ENCODE measurements at regions not wholly inside any gene's neighbourhood (a gene's known extent, or its start where the extent isn't known, plus 50 kb on each side); places are given as distances from the start of the nearest gene placed in this dataset.

- TF ChIP-seq CTCF (IDR thresholded peaks at IDR 0.05; ENCODE audit: unreplicated experiment): peak; percentile 21
Measured at GRCh38 chr5:2299388-2300220, 416.9 kb upstream of the IRX4 start.

GRCh38 chr5:2298781-2299180 lies 416.1 kb upstream of the IRX4 start:
- TF ChIP-seq CTCF (IDR thresholded peaks at IDR 0.05; ENCODE audit: unreplicated experiment): no peak
- H3K4me3 Mint-ChIP-seq: no peak overlapping the region
- H3K27me3 Mint-ChIP-seq (ENCODE audit: low read depth): peaks cover 10% of the 10 kb centered on the region
- no peaks in the 10 kb centered on the region for H3K36me3 Mint-ChIP-seq
- no peak overlapping the region for H3K27ac Mint-ChIP-seq
- no peak for DNase-seq (ENCODE audit: low spot score in 2 of 2, unreplicated experiment in 2 of 2)
- peaks cover 17% of the 10 kb centered on the region for H3K4me1 Mint-ChIP-seq
- no peaks in the 10 kb centered on the region for H3K9me3 Mint-ChIP-seq

More at GRCh38 chr5:2299388-2300220, 416.9 kb upstream of the IRX4 start:
- Mint-ChIP-seq H3K4me1 (peaks cover 25% of the 10 kb centered on the region), H3K9me3 (no peaks in the 10 kb centered on the region), H3K27me3 (ENCODE audit: low read depth) (peaks cover 10% of the 10 kb centered on the region), H3K27ac (no peak overlapping the region), H3K36me3 (no peaks in the 10 kb centered on the region), H3K4me3 (no peak overlapping the region)
- DNase-seq (ENCODE audit: low spot score in 2 of 2, unreplicated experiment in 2 of 2): no peak

GRCh38 chr5:2297991-2298390 lies 415.3 kb upstream of the IRX4 start:
- TF ChIP-seq CTCF (IDR thresholded peaks at IDR 0.05; ENCODE audit: unreplicated experiment): no peak
- Mint-ChIP-seq H3K4me1 (peaks cover 9% of the 10 kb centered on the region), H3K27me3 (ENCODE audit: low read depth) (peaks cover 12% of the 10 kb centered on the region), H3K4me3 (no peak overlapping the region), H3K9me3 (peaks cover 4% of the 10 kb centered on the region), H3K36me3 (no peaks in the 10 kb centered on the region), H3K27ac (no peak overlapping the region)
- no peak for DNase-seq (ENCODE audit: low spot score in 2 of 2, unreplicated experiment in 2 of 2)

- Mint-ChIP-seq H3K27me3 (ENCODE audit: low read depth) (peaks cover 7% of the 10 kb centered on the region), H3K9me3 (peaks cover 17% of the 10 kb centered on the region), H3K36me3 (no peaks in the 10 kb centered on the region), H3K27ac (no peak overlapping the region), H3K4me1 (peaks cover 2% of the 10 kb centered on the region), H3K4me3 (no peak overlapping the region)
- DNase-seq (ENCODE audit: low spot score in 2 of 2, unreplicated experiment in 2 of 2): no peak
- TF ChIP-seq CTCF (IDR thresholded peaks at IDR 0.05; ENCODE audit: unreplicated experiment): no peak
Measured at GRCh38 chr5:2295476-2295875, 412.8 kb upstream of the IRX4 start.

GRCh38 chr5:2293906-2294305 lies 411.2 kb upstream of the IRX4 start:
- Mint-ChIP-seq H3K4me1 (no peaks in the 10 kb centered on the region), H3K9me3 (peaks cover 17% of the 10 kb centered on the region), H3K36me3 (no peaks in the 10 kb centered on the region), H3K27ac (no peak overlapping the region), H3K4me3 (no peak overlapping the region), H3K27me3 (ENCODE audit: low read depth) (peaks cover 7% of the 10 kb centered on the region)
- no peak for DNase-seq (ENCODE audit: low spot score in 2 of 2, unreplicated experiment in 2 of 2)
- TF ChIP-seq CTCF (IDR thresholded peaks at IDR 0.05; ENCODE audit: unreplicated experiment): no peak
